ENCODE measurements at regions not wholly inside any gene's neighbourhood (a gene's known extent, or its start where the extent isn't known, plus 50 kb on each side); places are given as distances from the start of the nearest gene placed in this dataset.

- in situ Hi-C loops (cut with MboI), result no loop called here
- no peaks in the 10 kb centered on the region for H4K20me1 ChIP-seq (replicated peaks; ENCODE audit: control insufficient read depth, insufficient read depth, low read length)
- intact Hi-C loops (cut with micrococcal nuclease), result no loop called here
- no peak overlapping the region for H3K4me3 ChIP-seq
- no peak for DNase-seq (ENCODE audit: extremely low read depth in 1 of 4, low spot score in 3 of 4)
- no peak overlapping the region for H3K27ac ChIP-seq (ENCODE audit: extremely low read depth, low read depth, low read length)
- no peak for FAIRE-seq
- no peak for ATAC-seq
- WGBS (ENCODE audit: insufficient coverage, low coverage, missing lambda C conversion rate), result 19% methylated on average over 1 of the region's 1 CpG
- no peaks in the 10 kb centered on the region for H3K9me1 ChIP-seq (ENCODE audit: control insufficient read depth, insufficient read depth, low read length)
- H3K4me1 ChIP-seq (replicated peaks in 1 of 2; ENCODE audit: control insufficient read depth in 2 of 2, insufficient read depth in 2 of 2, low read length in 2 of 2), result no peaks in the 10 kb centered on the region
- no peaks in the 10 kb centered on the region for H3K79me2 ChIP-seq (ENCODE audit: control insufficient read depth, insufficient read depth, low read length)
- CTCF ChIA-PET (ENCODE audit: low intra/inter-chr PET ratio), result no interaction called here
- BruUV-seq (replicated peaks), result no TSS peak
- H3K9me3 ChIP-seq (replicated peaks; ENCODE audit: control insufficient read depth, insufficient read depth, low read depth, low read length), result no peaks in the 10 kb centered on the region
- H3K9ac ChIP-seq (ENCODE audit: insufficient read depth in 1 of 2, low read depth in 2 of 2, low read length in 2 of 2), result no peak overlapping the region
- H3K36me3 ChIP-seq (ENCODE audit: control insufficient read depth, insufficient read depth, low read length), result no peaks in the 10 kb centered on the region
- H3K4me2 ChIP-seq (ENCODE audit: insufficient read depth, low read length), result no peak overlapping the region
- TF ChIP-seq TBP (optimal IDR thresholded peaks at IDR 0.05; ENCODE audit: low read depth, low read length) (no peak), ZBTB43 (CRISPR knock-in tag; IDR thresholded peaks at IDR 0.05) (no peak), STAG1 (CRISPR knock-in tag; IDR thresholded peaks at IDR 0.05; ENCODE audit: borderline replicate concordance) (no peak), BMI1 (IDR thresholded peaks at IDR 0.05; ENCODE audit: low read length) (no peak), GATAD2B (IDR thresholded peaks at IDR 0.05; ENCODE audit: borderline replicate concordance) (no peak)
- POLR2A ChIA-PET, result no interaction called here
- H3K27me3 ChIP-seq (ENCODE audit: control insufficient read depth in 2 of 2, insufficient read depth in 2 of 2, low read length in 2 of 2), result no peaks in the 10 kb centered on the region
- no peak overlapping the region for H2AFZ ChIP-seq (ENCODE audit: low read depth, low read length)
These were observed 491.9 kb downstream of the NR4A2 start for GRCh38 chr2:155840661-155841060.

GRCh38 chr2:155839991-155840390, 492.5 kb downstream of the NR4A2 start:
- Histone ChIP-seq H3K9me3 (replicated peaks; ENCODE audit: control insufficient read depth, insufficient read depth, low read depth, low read length) (no peaks in the 10 kb centered on the region), H4K20me1 (replicated peaks; ENCODE audit: control insufficient read depth, insufficient read depth, low read length) (no peaks in the 10 kb centered on the region), H3K9ac (ENCODE audit: insufficient read depth in 1 of 2, low read depth in 2 of 2, low read length in 2 of 2) (no peak overlapping the region), H3K4me2 (ENCODE audit: insufficient read depth, low read length) (no peak overlapping the region), H3K79me2 (ENCODE audit: control insufficient read depth, insufficient read depth, low read length) (no peaks in the 10 kb centered on the region), H3K9me1 (ENCODE audit: control insufficient read depth, insufficient read depth, low read length) (no peaks in the 10 kb centered on the region), H3K36me3 (ENCODE audit: control insufficient read depth, insufficient read depth, low read length) (no peaks in the 10 kb centered on the region), H3K27ac (ENCODE audit: extremely low read depth, low read depth, low read length) (no peak overlapping the region), H3K4me1 (replicated peaks in 1 of 2; ENCODE audit: control insufficient read depth in 2 of 2, insufficient read depth in 2 of 2, low read length in 2 of 2) (no peaks in the 10 kb centered on the region), H3K4me3 (no peak overlapping the region), H2AFZ (ENCODE audit: low read depth, low read length) (no peak overlapping the region), H3K27me3 (ENCODE audit: control insufficient read depth in 2 of 2, insufficient read depth in 2 of 2, low read length in 2 of 2) (no peaks in the 10 kb centered on the region)
- in situ Hi-C loops (cut with MboI) (no loop called here), intact Hi-C loops (cut with micrococcal nuclease) (no loop called here)
- DNase-seq (ENCODE audit: extremely low read depth in 1 of 4, low spot score in 3 of 4) (no peak), FAIRE-seq (no peak), ATAC-seq (no peak)
- no TSS peak for BruUV-seq (replicated peaks)
- POLR2A ChIA-PET, result no interaction called here
- CTCF ChIA-PET (ENCODE audit: low intra/inter-chr PET ratio), result interaction anchor here (0.7 kb wide), 1 partner anchor 14 kb away, joined by 3 read pairs; no protein-coding TSS in a partner anchor
- WGBS (ENCODE audit: insufficient coverage, low coverage, missing lambda C conversion rate), result 3% methylated on average over 2 of the region's 2 CpGs
- TF ChIP-seq HDGF (IDR thresholded peaks at IDR 0.05) (no peak), SMARCA5 (IDR thresholded peaks at IDR 0.05) (no peak), ZNF316 (IDR thresholded peaks at IDR 0.05) (no peak), ZNF655 (CRISPR knock-in tag; IDR thresholded peaks at IDR 0.05) (no peak), NCOR1 (IDR thresholded peaks at IDR 0.05) (no peak), ELF2 (CRISPR knock-in tag; IDR thresholded peaks at IDR 0.05) (no peak), ZNF12 (CRISPR knock-in tag; IDR thresholded peaks at IDR 0.05) (no peak), ZNF354B (CRISPR knock-in tag; IDR thresholded peaks at IDR 0.05) (no peak), ARHGAP35 (IDR thresholded peaks at IDR 0.05; ENCODE audit: partially characterized antibody) (no peak), E2F8 (IDR thresholded peaks at IDR 0.05; ENCODE audit: low read depth, partially characterized antibody) (no peak)

All from K562 (cell line).